ENCODE measurements at regions not wholly inside any gene's neighbourhood (a gene's known extent, or its start where the extent isn't known, plus 50 kb on each side); places are given as distances from the start of the nearest gene placed in this dataset.

DNA sequence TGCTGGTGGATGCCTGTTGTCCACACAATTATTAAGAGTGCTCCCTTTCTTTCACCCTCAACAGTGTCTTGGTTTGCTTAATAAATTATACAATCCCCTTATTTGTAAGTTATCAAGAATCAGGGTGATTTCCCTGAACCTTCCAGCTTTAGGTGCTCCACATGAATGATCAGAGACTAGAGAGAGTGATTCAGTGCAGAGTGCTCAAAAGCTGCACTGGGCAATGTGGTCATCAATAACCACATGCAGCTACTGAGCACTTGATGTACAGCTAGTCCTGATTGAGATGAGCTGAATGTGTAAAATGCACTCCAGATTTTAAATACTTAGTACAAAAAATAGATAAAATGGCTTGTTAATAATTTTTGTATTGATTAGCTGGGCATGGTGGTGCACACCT, 76.8 kb upstream of the TRIO start:
- DNase-seq (ENCODE audit: extremely low read depth, low read depth) = no peak
- TF ChIP-seq, protein P1, sequence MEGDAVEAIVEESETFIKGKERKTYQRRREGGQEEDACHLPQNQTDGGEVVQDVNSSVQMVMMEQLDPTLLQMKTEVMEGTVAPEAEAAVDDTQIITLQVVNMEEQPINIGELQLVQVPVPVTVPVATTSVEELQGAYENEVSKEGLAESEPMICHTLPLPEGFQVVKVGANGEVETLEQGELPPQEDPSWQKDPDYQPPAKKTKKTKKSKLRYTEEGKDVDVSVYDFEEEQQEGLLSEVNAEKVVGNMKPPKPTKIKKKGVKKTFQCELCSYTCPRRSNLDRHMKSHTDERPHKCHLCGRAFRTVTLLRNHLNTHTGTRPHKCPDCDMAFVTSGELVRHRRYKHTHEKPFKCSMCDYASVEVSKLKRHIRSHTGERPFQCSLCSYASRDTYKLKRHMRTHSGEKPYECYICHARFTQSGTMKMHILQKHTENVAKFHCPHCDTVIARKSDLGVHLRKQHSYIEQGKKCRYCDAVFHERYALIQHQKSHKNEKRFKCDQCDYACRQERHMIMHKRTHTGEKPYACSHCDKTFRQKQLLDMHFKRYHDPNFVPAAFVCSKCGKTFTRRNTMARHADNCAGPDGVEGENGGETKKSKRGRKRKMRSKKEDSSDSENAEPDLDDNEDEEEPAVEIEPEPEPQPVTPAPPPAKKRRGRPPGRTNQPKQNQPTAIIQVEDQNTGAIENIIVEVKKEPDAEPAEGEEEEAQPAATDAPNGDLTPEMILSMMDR (IDR thresholded peaks at IDR 0.05; ENCODE audit: low read depth, low read length, missing control alignments) = no peak
- H3K4me3 ChIP-seq (replicated peaks; ENCODE audit: low read depth, low read length) = no peak overlapping the region

DNA sequence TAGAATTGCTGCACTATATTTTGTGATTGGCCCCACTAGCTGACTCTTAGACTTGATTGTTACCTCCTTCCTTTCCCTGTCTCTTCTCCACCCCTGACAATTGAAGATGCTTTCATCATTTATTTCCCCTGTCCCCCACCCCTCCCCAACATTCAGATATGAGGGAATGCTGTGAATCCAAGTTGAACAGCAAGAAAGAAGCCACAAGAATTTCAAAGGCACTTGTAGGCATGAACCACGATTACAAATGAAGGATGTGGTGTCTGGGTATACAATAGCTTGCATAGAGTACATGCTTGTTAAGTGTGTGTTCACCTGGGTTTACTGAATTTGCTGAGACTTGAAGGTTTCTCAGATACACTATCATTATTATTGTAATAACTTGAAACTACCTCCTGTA, 78.3 kb upstream of the TRIO start:
- TF ChIP-seq, protein P1 (IDR thresholded peaks at IDR 0.05; ENCODE audit: low read depth, low read length, missing control alignments) = no peak
- no peak for DNase-seq (ENCODE audit: extremely low read depth, low read depth)
- H3K4me3 ChIP-seq (replicated peaks; ENCODE audit: low read depth, low read length) = no peak overlapping the region

DNA sequence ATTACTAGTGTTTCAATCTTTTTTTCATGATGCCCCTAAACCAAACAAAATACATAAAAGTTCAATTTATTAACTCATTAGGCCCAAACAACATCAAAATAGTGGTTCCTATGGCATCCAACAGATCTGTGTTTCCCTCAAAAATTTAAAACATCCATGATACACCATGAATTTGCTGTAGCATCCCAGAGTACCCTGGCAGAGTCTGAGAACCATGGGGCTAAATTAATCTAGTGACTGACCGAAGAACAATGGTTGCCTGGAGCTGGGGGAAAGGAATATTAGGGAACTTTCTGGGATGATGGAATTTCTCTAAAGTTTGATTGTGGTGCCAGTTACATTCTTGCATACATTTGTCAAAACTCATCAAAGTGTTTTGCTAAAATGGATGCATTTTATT, 79.5 kb upstream of the TRIO start:
- no peak for DNase-seq (ENCODE audit: extremely low read depth, low read depth)
- no peak overlapping the region for H3K4me3 ChIP-seq (replicated peaks; ENCODE audit: low read depth, low read length)
- TF ChIP-seq, protein P1 (IDR thresholded peaks at IDR 0.05; ENCODE audit: low read depth, low read length, missing control alignments) = no peak

DNA sequence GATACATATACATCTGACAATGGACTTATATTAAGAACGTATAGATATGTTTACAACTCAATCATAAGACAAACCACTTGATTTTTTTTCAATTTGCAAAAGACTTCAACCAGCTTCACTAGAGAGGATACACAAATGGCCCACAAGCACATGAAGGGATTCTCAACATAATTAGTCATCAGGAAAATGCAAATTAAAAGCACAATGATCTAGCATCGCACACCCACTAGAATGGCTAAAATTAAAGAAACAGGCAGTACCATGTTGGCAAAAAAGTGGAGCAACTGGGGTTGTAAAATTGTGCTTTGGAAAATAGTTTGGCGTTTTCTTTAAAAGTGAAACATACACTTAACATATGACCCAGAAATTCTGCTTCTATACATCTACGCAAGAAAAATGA, 80.0 kb upstream of the TRIO start:
- TF ChIP-seq, protein P1 (IDR thresholded peaks at IDR 0.05; ENCODE audit: low read depth, low read length, missing control alignments) = no peak

DNA sequence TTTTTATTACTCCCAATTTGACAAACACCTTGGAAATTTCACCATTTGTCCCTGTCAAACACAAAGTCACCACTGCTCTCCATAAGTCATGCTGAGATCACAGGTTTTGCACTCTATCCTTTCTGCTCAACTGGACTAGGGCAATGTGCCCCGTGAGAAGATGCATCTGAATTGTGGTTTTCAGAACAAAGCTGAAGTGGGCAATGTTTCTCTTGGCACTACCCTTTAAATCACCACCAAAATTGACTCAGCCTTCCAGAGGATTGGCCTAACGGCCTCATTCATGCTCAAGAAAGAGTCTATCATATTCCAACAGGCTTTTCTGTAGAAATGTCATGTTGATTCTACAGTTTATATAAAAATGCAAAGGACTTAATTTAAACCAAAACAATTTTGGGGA, 81.0 kb upstream of the TRIO start:
- TF ChIP-seq, protein P1 (IDR thresholded peaks at IDR 0.05; ENCODE audit: low read depth, low read length, missing control alignments) = no peak
- no peak for DNase-seq (ENCODE audit: extremely low read depth, low read depth)
- H3K4me3 ChIP-seq (replicated peaks; ENCODE audit: low read depth, low read length) = no peak overlapping the region

More for the DNA sequence above, 80.0 kb upstream of the TRIO start:
- H3K4me3 ChIP-seq (replicated peaks; ENCODE audit: low read depth, low read length) = no peak overlapping the region
- no peak for DNase-seq (ENCODE audit: extremely low read depth, low read depth)

DNA sequence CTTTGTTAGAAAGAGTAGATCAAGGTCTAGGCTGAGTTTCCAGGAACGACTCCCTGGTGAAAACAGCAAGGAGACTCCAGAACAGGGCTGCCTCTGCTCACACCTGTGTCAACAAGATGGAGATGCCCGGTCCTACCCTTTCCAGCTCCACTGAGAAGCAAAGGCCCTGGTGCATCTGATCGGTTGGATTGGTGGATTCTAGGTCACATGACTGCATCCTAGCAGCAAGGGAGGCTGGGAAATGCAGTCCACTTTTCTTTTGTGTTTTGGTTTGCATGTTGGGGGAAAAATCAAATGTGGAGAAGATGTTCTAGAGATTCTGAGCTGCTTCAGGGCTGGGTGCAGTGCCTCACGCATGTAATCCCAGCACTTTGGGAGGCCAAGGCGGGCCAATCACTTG, 82.0 kb upstream of the TRIO start:
- TF ChIP-seq, protein P1 (IDR thresholded peaks at IDR 0.05; ENCODE audit: low read depth, low read length, missing control alignments) = no peak
- DNase-seq (ENCODE audit: extremely low read depth, low read depth) = no peak
- H3K4me3 ChIP-seq (replicated peaks; ENCODE audit: low read depth, low read length) = no peak overlapping the region

DNA sequence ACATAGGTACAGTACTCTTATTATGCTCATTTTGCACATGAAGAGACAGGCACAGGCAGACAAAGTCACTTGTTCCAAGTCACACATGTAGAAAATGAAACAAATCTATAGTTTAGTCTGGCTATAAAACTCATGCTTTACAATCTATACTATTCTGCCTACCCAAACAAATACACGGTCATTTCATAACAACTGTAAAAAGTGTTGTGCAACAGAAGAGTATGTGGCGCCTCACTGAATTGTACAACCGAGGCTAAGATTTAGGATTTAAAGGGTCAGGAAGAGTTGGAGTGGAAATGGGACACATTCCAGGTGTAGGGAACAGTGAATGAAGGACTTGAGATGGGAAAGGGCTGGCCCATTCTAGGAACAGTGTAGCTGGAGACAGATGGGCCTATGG, 82.9 kb upstream of the TRIO start:
- DNase-seq (ENCODE audit: extremely low read depth, low read depth) = no peak
- H3K4me3 ChIP-seq (replicated peaks; ENCODE audit: low read depth, low read length) = no peak overlapping the region
- TF ChIP-seq, protein P1 (IDR thresholded peaks at IDR 0.05; ENCODE audit: low read depth, low read length, missing control alignments) = no peak
